Stimulated activated naive CD4-positive, alpha-beta T cell treated with Interleukin-2 at 50 U/mL for 16 hours (primary cell): ENCODE measurements at regions not wholly inside any gene's neighbourhood (a gene's known extent, or its start where the extent isn't known, plus 50 kb on each side); places are given as distances from the start of the nearest gene placed in this dataset.
"Not testable (repeated sequence)": the region's sequence is repeated elsewhere in the genome, so short reads cannot be mapped to it uniquely, and the experiment has no call there.

Experiments
- DNase-seq: peaks from one replicate; lab custom pipeline; 2025; lab: John Stamatoyannopoulos, UW

GRCh38 chr19:30815889-30816580 is 443.9 kb downstream of the ZNF536 start:
- DNase-seq: no peak

- no peak for DNase-seq
Observed at GRCh38 chr19:30812099-30812678, 440.0 kb downstream of the ZNF536 start.

GRCh38 chr19:30811397-30812098 is 439.4 kb downstream of the ZNF536 start:
- DNase-seq: no peak

GRCh38 chr19:30810726-30811125 is 438.5 kb downstream of the ZNF536 start:
- no peak for DNase-seq

- no peak for DNase-seq
Observed at GRCh38 chr19:30807278-30807677, 435.1 kb downstream of the ZNF536 start.

GRCh38 chr19:30806311-30806710 is 434.1 kb downstream of the ZNF536 start:
- DNase-seq: no peak

- no peak for DNase-seq
Observed at GRCh38 chr19:30804751-30805150, 432.6 kb downstream of the ZNF536 start.

- DNase-seq: not testable (repeated sequence)
Observed at GRCh38 chr19:30804333-30804732, 432.1 kb downstream of the ZNF536 start.

GRCh38 chr19:30802424-30803013 is 430.3 kb downstream of the ZNF536 start:
- no peak for DNase-seq

- peak; percentile 1 for DNase-seq
Observed at GRCh38 chr19:30799865-30800755, 427.9 kb downstream of the ZNF536 start.

- no peak for DNase-seq
Observed at GRCh38 chr19:30795727-30796126, 423.5 kb downstream of the ZNF536 start.

GRCh38 chr19:30792561-30793505 is 420.6 kb downstream of the ZNF536 start:
- no peak for DNase-seq

GRCh38 chr19:30791088-30791487 is 418.9 kb downstream of the ZNF536 start:
- no peak for DNase-seq

- no peak for DNase-seq
Observed at GRCh38 chr19:30790056-30790680, 418.0 kb downstream of the ZNF536 start.

GRCh38 chr19:30788105-30788765 is 416.1 kb downstream of the ZNF536 start:
- DNase-seq: no peak

- no peak for DNase-seq
Observed at GRCh38 chr19:30785458-30786137, 413.4 kb downstream of the ZNF536 start.

- peak; percentile 27 for DNase-seq
Observed at GRCh38 chr19:30784850-30785457, 412.8 kb downstream of the ZNF536 start.

GRCh38 chr19:30783936-30784335 is 411.8 kb downstream of the ZNF536 start:
- no peak for DNase-seq

GRCh38 chr19:30783212-30783611 is 411.0 kb downstream of the ZNF536 start:
- DNase-seq: no peak
